Ecto neural progenitor cell (in vitro differentiated cells): ENCODE measurements at regions not wholly inside any gene's neighbourhood (a gene's known extent, or its start where the extent isn't known, plus 50 kb on each side); places are given as distances from the start of the nearest gene placed in this dataset.

Source experiments
- DNase-seq: peaks from one replicate; pipeline ENCODE4 v3.0.0-alpha.2; 2018; ENCODE audit warnings: low spot score

DNA sequence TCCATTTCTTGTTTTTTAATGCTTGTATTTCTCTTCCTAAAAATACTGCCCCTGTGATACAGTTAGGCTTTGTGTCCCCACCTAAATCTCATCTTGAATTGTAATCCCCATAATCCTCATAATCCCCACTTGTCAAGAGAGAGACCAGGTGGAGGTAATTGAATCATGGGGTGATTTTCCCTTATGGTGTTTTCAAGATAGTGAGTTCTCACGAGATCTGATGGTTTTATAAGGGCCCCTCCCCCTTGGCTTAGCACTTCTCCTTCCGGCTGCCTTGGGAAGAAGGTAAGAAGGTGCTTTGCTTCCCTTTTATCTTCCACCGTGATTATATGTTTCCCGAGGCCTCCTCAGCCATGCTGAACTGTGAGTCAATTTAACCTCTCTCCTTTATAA lies 227.4 kb downstream of the MAN2A1 start:
- DNase-seq: no peak

DNA sequence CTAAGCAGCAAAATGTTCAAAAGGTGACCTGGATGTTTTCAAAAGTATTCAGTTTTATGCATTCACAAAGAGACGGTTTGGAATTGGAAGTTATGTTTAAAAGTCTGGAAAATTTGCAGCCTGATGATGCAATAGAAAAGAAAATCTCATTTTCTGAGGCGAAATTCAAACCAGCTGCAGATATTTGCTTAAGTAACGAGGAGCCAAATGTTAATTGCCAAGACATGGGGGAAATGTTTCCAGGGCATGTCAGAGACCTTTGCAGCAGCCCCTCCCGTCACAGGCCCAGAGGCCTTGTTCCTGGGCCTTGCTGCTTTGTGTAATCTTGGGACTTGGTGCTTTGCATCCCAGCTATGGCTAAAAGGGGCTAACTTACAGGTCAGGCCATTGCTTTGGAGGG lies 228.2 kb downstream of the MAN2A1 start:
- DNase-seq: no peak

DNA sequence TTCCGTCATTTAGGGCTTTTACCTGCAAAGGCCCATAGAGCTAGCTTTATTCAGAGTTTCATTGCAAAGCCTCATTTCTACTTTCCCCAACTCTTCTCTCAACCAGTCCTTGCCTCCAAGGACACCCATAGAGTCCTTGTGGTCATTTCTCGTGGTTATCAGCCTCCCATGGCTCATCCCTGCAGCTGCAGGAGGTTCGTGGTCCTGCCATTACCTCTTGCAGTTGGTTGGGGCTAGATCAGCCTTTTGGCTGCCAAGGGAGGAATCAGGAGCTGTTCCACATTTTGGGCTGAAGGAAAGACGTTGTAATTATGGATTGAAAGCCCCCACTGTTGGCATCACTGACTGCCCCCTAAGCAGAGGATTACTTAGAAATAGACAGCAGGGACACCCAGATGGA lies 231.0 kb downstream of the MAN2A1 start:
- DNase-seq: no peak

DNA sequence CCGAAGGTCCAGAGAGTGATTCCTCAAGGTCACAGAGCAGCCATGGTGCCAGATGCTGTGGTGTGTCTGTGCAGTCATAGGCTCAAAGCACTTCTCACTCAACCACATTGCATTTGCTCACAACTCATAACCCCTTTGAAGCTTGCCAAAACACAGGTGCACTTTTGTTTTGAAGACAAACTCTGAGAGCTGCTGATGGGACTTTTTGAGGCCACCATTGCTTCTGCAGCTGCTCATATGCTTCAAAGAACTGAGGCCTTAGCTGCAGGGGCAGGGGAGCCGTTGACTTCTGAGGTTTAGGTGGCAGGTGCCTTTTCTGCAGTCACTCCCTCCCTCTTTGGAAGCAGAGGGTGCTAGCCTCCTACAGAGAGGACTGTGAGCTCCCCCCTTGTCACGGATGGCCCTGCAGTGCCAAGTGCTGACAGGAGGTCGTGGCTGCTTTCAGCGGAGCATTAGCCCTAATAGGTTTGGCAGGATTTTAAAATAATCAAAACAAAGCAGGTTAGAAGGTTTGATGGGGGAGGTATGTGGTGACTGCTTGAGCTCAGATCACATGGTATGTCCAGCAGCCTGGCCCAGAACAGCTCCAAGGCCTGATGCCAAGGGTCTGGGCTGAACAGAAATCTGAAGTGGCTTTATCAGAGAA lies 232.1 kb downstream of the MAN2A1 start:
- no peak for DNase-seq

DNA sequence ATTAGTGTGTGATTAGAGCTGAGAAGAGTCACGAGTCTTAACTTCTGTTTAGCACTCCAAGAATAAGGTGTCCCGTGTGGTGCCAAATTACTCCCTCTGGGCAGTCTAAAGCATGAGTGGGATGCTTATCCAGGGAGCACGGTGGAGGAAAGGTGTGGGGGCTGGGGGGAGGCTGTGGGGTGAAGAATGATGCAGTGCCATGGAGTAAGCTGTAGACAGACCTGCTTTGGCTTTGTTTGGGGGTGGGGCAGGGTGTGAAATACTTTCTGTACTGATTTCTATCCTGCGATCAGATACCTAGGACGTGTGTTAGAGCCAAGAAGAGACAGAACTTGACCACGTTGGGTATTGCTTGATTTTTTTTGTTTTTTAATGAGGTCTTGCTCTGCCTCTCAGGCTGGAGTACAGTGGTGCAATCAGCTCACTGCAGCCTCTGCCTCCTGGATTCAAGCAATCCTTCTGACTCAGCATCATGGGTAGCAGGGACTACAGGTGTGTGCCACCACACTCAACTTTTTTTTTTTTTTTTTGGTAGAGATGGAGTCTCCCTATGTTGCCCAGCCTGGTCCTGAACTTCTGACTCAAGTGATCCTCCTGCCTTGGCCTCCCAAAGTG lies 232.8 kb downstream of the MAN2A1 start:
- no peak for DNase-seq

DNA sequence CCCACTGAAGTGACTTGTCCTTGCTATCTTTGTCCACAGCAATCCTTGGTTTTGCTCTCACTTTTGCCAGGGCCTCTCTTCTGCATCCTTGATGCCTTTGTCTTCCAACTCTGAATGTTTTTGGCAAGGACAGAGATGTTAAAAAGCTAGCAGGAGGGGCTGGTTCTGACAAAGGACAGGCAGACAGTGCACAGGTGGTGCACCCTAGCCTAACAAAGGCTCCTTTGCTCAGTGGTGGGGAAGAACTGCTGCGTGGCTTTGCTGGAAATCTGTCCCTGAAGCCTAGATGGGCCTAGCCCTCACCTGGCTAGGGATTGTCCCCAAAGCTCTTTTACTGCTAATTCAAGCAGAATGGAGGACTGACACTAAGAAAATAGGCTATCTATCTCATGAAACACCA lies 233.5 kb downstream of the MAN2A1 start:
- DNase-seq: no peak

DNA sequence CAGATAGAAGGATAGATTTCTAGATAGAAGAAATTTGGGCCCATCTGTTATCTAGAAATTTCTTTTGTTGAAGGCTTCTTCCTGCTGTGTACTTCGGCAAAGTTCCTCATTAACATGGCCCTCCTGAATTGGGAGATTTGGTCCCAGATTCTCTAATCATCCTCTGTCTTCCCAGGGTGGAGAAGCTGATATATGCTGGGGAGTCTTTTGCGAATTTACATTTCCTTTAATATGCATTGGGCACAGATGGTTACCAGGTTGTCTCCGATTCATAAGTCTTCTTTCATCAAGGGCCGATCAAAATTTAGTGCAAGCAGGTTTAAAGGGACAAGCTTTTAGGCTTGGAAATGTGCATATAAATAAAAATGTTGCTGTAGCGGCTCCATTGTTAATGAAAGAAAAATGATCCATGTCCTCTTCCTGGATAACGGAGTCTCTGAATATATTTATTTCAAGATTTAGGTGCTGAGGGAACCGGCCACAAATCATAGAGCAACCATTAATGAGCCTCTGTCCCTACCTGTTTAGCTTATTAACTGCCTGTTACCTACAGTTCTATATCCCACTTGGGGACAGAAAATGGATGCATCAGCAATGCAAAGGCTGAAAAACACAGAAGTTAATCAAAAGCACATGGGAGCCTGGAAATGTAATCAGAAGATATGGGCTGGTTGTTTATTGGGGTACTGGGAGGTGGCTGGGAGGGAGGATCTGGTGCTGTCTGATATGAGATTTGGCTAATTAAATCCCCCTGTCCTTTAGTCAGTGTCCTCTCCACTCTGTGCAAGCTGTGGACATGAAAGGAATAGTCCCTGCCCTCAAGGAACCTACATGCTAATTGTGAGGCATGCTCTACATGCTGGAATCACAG lies 234.7 kb downstream of the MAN2A1 start:
- no peak for DNase-seq

DNA sequence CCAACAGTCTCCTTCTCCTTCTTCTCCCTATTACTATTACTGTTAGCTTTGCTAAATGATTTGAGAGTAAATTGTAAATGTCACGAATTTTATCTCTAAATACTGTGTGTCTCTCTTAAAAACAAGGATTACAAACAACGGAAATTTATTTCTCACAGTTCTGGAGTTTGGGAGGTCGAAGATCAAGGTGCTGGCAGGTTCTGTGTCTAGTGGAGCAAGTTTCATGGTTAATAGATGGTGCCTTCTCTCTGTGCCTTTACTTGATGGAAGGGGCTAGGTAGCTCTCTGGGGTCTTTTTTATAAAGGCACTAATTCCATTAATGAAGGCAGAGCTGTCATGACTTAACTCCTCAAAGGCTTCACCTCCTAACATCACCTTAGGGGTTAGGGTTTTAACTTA lies 237.9 kb downstream of the MAN2A1 start:
- no peak for DNase-seq

DNA sequence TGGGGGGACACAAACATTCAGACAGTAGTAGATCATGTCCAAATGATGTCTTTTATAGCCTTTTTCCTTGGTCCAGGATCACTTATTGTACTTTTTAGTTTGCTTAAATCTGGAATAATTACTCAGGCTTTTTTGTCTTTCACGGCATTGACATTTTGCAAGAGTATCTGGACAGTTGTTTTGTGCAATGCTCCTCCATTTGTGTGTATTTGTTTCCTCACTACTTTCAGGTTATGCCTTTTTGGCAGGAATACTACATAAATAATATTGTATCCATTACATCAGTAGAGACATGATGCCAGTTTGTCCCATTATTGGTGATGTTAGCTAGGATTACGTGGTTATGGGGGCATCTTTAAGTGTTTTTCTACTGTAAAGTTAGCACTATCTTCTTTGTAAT lies 238.3 kb downstream of the MAN2A1 start:
- no peak for DNase-seq

DNA sequence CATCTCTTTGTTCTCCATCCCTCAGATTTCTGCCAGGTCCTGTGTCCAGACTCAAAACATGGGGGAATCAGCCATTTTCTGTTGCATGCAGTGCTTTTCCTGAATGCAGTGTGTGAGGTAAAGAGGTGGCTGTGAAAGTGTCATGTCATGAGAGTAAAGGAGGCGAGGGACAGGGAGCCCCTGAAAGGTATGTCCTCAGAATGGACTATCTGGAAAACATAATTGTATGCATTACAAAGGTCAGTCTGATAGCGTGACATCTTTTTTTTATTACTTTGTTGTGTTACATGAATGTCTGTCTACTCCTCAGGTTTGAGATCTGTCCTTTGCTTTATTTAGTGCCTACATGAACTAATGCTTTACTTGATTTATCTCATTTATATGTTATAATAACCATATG lies 239.1 kb downstream of the MAN2A1 start:
- DNase-seq: no peak

DNA sequence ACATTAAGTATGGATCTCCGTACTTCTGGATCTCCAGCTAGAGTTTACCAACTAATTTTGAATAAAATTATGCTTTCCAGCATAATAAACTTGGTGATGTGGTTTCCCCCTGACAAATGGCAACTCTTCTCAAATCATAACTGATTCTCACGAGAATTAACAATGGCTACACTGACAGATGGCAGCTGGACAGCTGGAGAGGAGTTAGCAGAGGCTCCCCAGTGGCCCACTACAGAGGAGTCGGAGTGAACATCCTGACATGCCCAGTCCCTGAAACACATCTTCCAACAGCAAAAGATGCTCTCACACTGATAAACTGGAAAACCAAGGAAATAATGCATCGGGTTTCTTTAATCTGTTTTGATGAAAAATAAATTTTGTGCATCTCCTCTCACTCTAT lies 239.6 kb downstream of the MAN2A1 start:
- DNase-seq: no peak

DNA sequence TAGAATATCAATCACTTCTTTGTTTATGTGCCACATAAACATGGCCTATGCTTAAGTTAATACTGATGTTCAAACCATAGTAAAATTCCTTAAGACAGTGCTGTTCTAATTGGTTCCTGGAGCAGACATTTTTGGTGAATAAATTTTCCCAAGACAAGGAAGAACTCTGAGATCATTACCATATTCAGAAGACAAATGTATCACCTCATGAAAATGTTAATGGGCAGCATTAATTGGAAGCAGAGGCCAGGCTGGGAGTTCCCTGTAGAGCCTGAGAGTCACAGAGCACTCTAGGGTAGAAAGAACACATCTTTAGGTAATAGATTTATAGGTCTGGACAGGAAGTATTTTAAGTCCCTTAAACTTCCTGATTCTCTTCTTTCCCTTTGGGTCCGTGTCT lies 240.2 kb downstream of the MAN2A1 start:
- no peak for DNase-seq

DNA sequence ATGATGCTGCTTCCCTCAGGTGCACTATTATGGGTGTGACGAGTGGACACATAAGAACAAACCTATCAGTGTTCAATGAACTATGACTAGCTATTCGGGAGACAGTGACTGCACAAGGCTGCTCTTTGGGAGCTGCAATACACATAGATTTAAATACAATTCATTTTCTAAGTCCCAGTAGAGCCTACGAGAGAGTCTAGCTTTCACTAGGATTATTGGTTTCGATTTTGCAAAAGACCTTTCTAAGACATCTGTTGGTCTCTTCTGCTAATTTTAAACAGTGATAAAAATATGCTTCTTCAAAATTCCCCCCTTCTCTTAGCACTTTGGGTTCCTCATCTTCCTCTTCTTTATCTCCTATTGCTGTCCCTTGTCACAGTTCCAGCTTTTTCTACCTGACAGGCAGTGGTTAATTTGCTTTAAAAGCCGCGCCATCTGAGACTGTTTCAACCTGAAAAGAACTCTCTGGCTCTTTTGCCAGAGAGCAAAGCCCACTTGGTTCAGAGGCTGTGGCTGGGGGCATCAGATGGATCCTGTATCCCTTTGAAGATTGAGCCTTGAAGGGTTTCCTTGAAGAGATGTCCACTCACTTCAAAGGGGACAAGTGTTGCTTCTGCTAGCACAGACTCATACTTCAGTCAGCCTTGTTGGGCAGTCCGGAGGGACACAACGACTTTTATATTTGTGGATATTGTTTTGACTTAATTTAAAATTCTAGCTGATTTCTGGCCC lies 241.5 kb downstream of the MAN2A1 start:
- no peak for DNase-seq

DNA sequence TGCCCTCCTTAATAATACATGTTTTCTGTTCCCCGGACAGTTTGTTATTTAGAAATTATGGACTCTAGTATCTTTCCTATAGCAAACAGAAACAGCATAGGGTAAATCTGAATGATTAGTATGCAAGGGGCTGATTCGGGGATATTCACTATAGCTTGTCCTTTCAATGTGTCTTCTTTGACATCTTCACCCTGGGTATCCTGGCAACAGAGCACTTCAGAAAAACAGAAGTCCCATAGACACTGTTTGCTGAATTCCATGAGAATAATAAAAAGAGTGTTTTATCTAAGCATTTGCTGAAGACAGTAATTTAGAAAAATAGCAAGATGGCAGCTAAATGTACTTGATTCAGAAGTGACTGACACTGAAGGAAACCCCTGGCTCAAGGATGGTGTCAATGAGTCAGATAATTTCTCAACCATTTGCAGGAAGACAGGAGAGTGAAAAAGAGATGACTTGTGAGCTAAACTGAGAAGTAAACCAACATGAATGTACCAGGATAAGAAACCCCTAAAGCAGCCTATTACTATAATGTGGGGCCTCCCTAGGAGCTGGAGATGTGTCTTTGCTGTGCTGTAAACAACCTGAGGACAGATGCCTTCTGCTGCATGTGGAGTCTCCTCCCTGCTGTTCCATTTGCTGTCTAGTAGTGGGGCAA lies 246.2 kb downstream of the MAN2A1 start:
- no peak for DNase-seq

DNA sequence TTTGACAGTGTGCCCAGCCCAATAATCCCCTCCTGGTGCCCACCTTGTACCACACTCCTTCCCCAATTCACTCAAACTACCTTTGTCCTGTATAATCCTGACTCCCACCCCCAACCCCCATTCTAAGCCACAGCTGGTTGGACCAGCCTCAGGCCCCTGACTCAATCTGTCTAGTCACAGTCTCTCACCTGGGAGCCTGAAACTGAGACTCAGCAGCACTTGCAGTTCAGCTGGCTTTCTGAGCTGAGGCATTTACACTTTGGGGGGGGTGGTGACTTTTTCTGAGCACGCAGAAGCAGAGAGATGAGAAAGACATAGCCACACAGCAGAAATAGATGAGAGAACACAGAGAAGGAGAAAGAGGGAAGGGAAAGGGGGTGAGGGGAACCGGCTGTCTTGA lies 247.3 kb downstream of the MAN2A1 start:
- no peak for DNase-seq

DNA sequence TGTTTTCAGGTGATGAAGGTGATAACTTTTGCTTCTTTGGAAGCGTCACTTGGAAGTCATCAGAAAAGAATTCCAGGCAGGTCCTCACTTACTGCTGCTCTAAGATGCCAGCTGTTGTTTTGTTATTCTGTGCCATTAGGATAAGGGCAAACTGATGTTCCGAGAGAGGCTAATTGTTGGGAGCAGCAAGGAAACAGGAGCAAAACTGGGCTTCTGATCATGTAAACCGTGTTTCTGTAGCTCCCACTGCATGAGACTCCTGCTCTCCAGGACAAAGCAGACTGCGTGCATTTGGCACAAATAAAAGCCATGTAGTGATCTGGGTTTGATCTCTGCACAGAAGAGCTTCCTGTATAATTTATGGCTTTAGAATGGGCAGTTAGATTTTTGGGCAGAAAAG lies 248.2 kb downstream of the MAN2A1 start:
- DNase-seq: no peak

DNA sequence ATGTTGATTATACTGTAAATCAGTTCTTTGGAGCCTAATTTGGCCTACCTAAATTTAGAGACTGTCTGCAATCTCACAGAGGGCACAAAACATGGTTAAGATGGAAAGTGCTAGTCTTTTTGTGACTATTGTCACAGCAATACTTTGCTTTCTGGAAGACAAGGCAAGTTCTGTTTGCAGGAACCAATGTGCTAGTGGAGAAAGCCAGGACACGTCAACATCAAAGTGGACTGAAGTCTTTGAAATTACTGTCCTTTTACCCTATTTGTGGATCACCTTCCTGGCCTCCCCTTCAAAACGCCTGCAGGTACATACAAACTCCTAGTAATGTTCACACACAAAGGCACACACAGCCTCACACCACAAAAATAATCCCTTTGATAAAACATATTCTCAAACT lies 248.7 kb downstream of the MAN2A1 start:
- DNase-seq: no peak

DNA sequence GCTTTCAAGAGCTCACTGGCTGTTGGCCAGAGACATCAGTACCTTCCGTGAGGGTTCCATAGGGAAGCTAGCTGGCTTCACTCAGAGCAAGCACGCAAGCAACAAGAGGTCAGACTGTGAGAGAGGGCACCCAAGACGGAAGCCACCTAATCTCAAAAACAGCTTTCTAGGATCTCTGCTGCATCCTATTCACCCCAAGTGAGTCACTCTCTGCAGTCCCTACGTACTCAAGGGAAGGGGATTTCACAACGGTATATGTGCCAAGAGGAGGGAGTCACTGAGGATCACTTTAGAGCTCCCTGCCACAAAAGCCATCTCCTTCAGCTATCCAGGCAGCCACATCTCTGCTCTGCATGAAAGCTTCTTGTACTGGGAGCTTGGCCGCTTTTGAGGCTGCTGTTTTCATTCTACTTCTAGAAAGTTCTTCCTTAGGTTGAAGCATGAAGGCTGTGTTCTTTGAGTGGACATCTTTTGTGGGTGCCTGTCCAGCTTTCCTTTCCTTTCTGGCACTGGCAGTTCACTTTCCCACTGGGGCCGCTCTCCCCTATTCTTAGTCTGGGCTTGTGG lies 249.5 kb downstream of the MAN2A1 start:
- DNase-seq: no peak

DNA sequence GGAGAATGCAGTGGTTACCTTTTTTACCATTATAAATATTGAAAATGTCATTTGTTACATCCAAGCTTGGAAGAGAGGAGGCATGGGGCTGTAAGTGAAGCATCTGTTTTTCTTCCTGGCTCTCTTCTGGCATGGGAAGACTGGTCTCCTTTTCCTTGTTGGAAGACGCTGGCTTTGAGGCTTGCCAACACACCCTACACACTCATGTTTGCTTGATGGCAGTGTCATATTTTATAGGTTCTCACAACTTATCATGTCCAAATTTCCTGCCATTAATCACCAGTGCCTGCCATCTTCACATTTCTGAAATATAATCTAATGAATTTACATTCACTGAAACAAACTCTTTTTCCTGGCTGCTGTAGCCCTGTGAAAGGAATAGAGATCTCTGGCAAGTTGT lies 252.9 kb downstream of the MAN2A1 start:
- no peak for DNase-seq

DNA sequence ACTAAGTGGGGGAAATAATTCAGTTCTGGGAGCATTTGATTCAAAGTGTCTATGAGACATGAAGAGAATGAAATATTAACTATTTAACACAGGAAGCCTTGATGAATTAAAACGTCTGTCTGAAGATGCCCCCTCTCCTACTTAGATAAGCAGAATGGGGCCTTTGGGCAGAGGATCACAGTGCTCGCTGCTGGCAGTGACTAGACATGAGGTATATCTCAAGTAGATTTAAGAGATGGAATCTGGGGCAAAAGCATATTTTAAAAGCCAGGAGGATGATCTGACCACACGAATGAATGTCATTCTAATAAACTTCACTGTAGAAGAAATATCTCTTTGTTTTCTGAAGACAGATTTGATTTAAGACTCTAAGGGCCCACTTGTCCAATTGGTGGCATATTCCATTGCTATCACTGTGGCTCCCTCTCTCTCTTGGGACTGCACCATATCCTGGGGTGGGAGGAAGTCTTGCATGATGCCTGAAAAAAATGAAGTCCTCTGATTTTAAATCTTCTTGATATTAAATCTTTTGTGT lies 254.0 kb downstream of the MAN2A1 start:
- no peak for DNase-seq

DNA sequence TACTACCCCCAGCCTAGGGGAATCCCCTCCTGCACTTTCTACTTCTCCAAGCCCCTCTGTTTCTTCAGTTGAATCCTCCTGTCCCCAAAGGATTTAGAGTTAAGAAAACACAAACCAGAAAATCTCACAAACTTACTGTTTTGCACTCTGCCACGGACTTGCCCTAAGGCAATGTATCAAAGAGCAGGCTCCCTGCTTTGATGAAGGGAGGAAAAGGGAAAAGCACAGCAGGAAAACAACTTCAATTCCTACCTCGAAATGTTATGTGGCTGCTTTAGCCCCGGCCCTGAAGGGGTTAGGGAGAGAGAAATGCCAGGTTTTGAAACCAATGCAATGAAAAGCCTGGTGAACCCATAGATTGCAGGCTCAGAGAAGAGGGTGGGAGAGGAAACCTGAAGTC lies 254.7 kb downstream of the MAN2A1 start:
- no peak for DNase-seq
